HEK293T (cell line): ENCODE measurements at regions not wholly inside any gene's neighbourhood (a gene's known extent, or its start where the extent isn't known, plus 50 kb on each side); places are given as distances from the start of the nearest gene placed in this dataset.
A peak's percentile ranks its signal among the peaks of the same experiment; 100 is the strongest.

Experiments used
- ARNT ChIP-seq: fragments of 450-650 bp; IDR thresholded peaks from 2 replicates; pipeline ENCODE4 v1.6.1; 2017; ENCODE audit warnings: mild to moderate bottlenecking
- BHLHE40 ChIP-seq: fragments of 450-650 bp; IDR thresholded peaks from 2 replicates; pipeline ENCODE4 v1.6.1; 2016; ENCODE audit warnings: mild to moderate bottlenecking, moderate library complexity, borderline replicate concordance
- FOXA1 ChIP-seq: fragments of 450-650 bp; IDR thresholded peaks from 2 replicates; pipeline ENCODE4 v1.6.1; 2016; ENCODE audit warnings: mild to moderate bottlenecking
- FOXM1 ChIP-seq: fragments of 450-650 bp; IDR thresholded peaks from 2 replicates; pipeline ENCODE4 v1.6.1; 2017; ENCODE audit warnings: mild to moderate bottlenecking, borderline replicate concordance
- LEF1 ChIP-seq: fragments of 450-650 bp; IDR thresholded peaks from 2 replicates; pipeline ENCODE4 v1.6.1; 2017; ENCODE audit warnings: mild to moderate bottlenecking, borderline replicate concordance
- PKNOX1 ChIP-seq: fragments of 450-650 bp; IDR thresholded peaks from 2 replicates; pipeline ENCODE4 v1.6.1; 2016
- SP1 ChIP-seq: fragments of 450-650 bp; IDR thresholded peaks from 2 replicates; pipeline ENCODE4 v1.6.1; 2017
- SUZ12 ChIP-seq: fragments of 450-650 bp; IDR thresholded peaks from 2 replicates; pipeline ENCODE4 v1.6.1; 2016; ENCODE audit warnings: mild to moderate bottlenecking
- TARDBP ChIP-seq: fragments of 450-650 bp; IDR thresholded peaks from 2 replicates; pipeline ENCODE4 v1.6.1; 2016
- ZNF384 ChIP-seq: fragments of 450-650 bp; IDR thresholded peaks from 2 replicates; pipeline ENCODE4 v1.6.1; 2016

GRCh38 chr13:108120302-108120701 is 95.0 kb downstream of the LIG4 start:
- TF ChIP-seq FOXA1 (no peak), ARNT (no peak), TARDBP (no peak), LEF1 (no peak), FOXM1 (no peak), SP1 (no peak), ZNF384 (no peak), SUZ12 (no peak), BHLHE40 (no peak), PKNOX1 (peak; percentile 49)
